GM12878 (cell line): ENCODE measurements at regions not wholly inside any gene's neighbourhood (a gene's known extent, or its start where the extent isn't known, plus 50 kb on each side); places are given as distances from the start of the nearest gene placed in this dataset.

Experiments used
- CEBPZ ChIP-seq: fragments of 150-350 bp; IDR thresholded peaks from 2 replicates; pipeline ENCODE4 v1.6.1; 2016; ENCODE audit warnings: low read depth, low read length
- CUX1 ChIP-seq: IDR thresholded peaks from 2 replicates; pipeline ENCODE4 v1.6.1; 2012; ENCODE audit warnings: improper control_type of control experiment, low read depth, low read length; ENCODE audit not compliant: insufficient replicate concordance
- MYC ChIP-seq: IDR thresholded peaks from 2 replicates; pipeline ENCODE4 v1.6.1; 2011; ENCODE audit warnings: mild to moderate bottlenecking, low read length, moderate library complexity, inconsistent platforms; ENCODE audit not compliant: insufficient read depth, insufficient replicate concordance, insufficient read length, severe bottlenecking
- TF ChIP-seq, protein P1 (sequence below): fragments of 450-650 bp; formaldehyde crosslinking; IDR thresholded peaks from 2 replicates; pipeline ENCODE4 v1.4.0; 2020; ENCODE audit warnings: mild to moderate bottlenecking, moderate library complexity

DNA sequence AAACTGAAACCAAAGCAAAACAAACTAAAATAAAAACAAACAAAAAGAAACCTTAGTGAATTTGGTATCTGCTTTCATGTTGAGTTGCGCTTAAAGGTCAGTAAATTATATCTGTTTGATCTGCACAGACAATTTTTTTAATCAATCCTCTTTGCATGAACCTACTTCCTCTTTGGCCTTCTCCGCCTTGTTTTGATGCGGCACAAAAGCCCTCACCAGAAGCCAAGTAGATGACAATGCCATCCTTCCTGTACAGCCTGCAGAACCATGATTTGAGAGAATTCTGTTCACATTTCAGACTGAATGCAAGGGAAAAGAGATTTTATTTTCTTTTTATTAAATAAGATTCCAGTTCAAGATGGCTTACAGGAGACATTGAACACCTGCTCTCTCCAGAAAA is 473.6 kb upstream of the FTMT start (continued):
- TF ChIP-seq, protein P1, sequence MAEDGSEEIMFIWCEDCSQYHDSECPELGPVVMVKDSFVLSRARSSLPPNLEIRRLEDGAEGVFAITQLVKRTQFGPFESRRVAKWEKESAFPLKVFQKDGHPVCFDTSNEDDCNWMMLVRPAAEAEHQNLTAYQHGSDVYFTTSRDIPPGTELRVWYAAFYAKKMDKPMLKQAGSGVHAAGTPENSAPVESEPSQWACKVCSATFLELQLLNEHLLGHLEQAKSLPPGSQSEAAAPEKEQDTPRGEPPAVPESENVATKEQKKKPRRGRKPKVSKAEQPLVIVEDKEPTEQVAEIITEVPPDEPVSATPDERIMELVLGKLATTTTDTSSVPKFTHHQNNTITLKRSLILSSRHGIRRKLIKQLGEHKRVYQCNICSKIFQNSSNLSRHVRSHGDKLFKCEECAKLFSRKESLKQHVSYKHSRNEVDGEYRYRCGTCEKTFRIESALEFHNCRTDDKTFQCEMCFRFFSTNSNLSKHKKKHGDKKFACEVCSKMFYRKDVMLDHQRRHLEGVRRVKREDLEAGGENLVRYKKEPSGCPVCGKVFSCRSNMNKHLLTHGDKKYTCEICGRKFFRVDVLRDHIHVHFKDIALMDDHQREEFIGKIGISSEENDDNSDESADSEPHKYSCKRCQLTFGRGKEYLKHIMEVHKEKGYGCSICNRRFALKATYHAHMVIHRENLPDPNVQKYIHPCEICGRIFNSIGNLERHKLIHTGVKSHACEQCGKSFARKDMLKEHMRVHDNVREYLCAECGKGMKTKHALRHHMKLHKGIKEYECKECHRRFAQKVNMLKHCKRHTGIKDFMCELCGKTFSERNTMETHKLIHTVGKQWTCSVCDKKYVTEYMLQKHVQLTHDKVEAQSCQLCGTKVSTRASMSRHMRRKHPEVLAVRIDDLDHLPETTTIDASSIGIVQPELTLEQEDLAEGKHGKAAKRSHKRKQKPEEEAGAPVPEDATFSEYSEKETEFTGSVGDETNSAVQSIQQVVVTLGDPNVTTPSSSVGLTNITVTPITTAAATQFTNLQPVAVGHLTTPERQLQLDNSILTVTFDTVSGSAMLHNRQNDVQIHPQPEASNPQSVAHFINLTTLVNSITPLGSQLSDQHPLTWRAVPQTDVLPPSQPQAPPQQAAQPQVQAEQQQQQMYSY (CRISPR knock-in tag): no peak
- no peak for TF ChIP-seq MYC
- no peak for TF ChIP-seq CUX1
- no peak for TF ChIP-seq CEBPZ
